8988T (cell line): ENCODE measurements at regions not wholly inside any gene's neighbourhood (a gene's known extent, or its start where the extent isn't known, plus 50 kb on each side); places are given as distances from the start of the nearest gene placed in this dataset.
A peak's percentile ranks its signal among the peaks of the same experiment; 100 is the strongest.
"Not testable (repeated sequence)": the region's sequence is repeated elsewhere in the genome, so short reads cannot be mapped to it uniquely, and the experiment has no call there.

ENCODE experiments used
- DNase-seq: peaks from one replicate; pipeline ENCODE4 v3.0.0; 2011

GRCh38 chr16:52976539-52977167 lies 76.0 kb downstream of the CHD9NB start:
- DNase-seq, result no peak

- DNase-seq, result no peak
These were observed 85.0 kb downstream of the CHD9NB start for GRCh38 chr16:52967744-52968143.

GRCh38 chr16:52964290-52964689 lies 88.4 kb downstream of the CHD9NB start:
- no peak for DNase-seq

- no peak for DNase-seq
These were observed 88.8 kb downstream of the CHD9NB start for GRCh38 chr16:52963855-52964242.

- no peak for DNase-seq
These were observed 89.4 kb downstream of the CHD9NB start for GRCh38 chr16:52963212-52963854.

GRCh38 chr16:52958951-52959350 lies 93.7 kb downstream of the CHD9NB start:
- DNase-seq, result no peak

- DNase-seq, result no peak
These were observed 95.5 kb downstream of the CHD9NB start for GRCh38 chr16:52957199-52957598.

GRCh38 chr16:52956044-52956443 lies 96.7 kb downstream of the CHD9NB start:
- DNase-seq, result no peak

- no peak for DNase-seq
These were observed 99.5 kb downstream of the CHD9NB start for GRCh38 chr16:52953215-52953614.

- DNase-seq, result no peak
These were observed 103.8 kb downstream of the CHD9NB start for GRCh38 chr16:52948946-52949345.

GRCh38 chr16:52932321-52932720 lies 120.4 kb downstream of the CHD9NB start:
- DNase-seq, result no peak

GRCh38 chr16:52929478-52930400 lies 123.0 kb downstream of the CHD9NB start:
- no peak for DNase-seq

GRCh38 chr16:52928955-52929354 lies 123.7 kb downstream of the CHD9NB start:
- no peak for DNase-seq

GRCh38 chr16:52925143-52925542 lies 127.6 kb downstream of the CHD9NB start:
- no peak for DNase-seq

GRCh38 chr16:52924162-52924561 lies 128.5 kb downstream of the CHD9NB start:
- no peak for DNase-seq

GRCh38 chr16:52921104-52921503 lies 131.6 kb downstream of the CHD9NB start:
- DNase-seq, result no peak

- DNase-seq, result no peak
These were observed 132.4 kb downstream of the CHD9NB start for GRCh38 chr16:52920331-52920730.

GRCh38 chr16:52914428-52914827 lies 138.3 kb downstream of the CHD9NB start:
- no peak for DNase-seq

- DNase-seq, result peak; percentile 13
These were observed 140.0 kb downstream of the CHD9NB start for GRCh38 chr16:52912565-52913173.

- DNase-seq, result not testable (repeated sequence)
These were observed 144.6 kb downstream of the CHD9NB start for GRCh38 chr16:52908057-52908456.

GRCh38 chr16:52906281-52906680 lies 146.4 kb downstream of the CHD9NB start:
- DNase-seq, result no peak

- DNase-seq, result no peak
These were observed 156.1 kb downstream of the CHD9NB start for GRCh38 chr16:52896478-52897164.

GRCh38 chr16:52874042-52874441 lies 178.7 kb downstream of the CHD9NB start:
- DNase-seq, result no peak
